ENCODE measurements at regions not wholly inside any gene's neighbourhood (a gene's known extent, or its start where the extent isn't known, plus 50 kb on each side); places are given as distances from the start of the nearest gene placed in this dataset.

GRCh38 chr3:96017556-96017955 lies 796.8 kb upstream of the EPHA6 start:
- H3K36me3 ChIP-seq (replicated peaks in 1 of 2): no peaks in the 10 kb centered on the region
- 59 to 78% (median 70%) methylated on average over 3 of the region's 3 CpGs for WGBS, 4 donors
- H3K4me3 ChIP-seq: no peak overlapping the region
- intact Hi-C loops (cut with DNase I): no loop called here
- no peaks in the 10 kb centered on the region for H3K4me1 ChIP-seq (replicated peaks in 1 of 2)
- TF ChIP-seq POLR2A (IDR thresholded peaks at IDR 0.05): no peak
- TF ChIP-seq CTCF (IDR thresholded peaks at IDR 0.05): no peak
- DNase-seq: no peak
- no peaks in the 10 kb centered on the region for H3K27me3 ChIP-seq
- no peak overlapping the region for H3K27ac ChIP-seq
- H3K9me3 ChIP-seq (replicated peaks in 1 of 3): no peaks in the 10 kb centered on the region

GRCh38 chr3:96022676-96023075 lies 791.7 kb upstream of the EPHA6 start:
- Histone ChIP-seq H3K4me3 (no peak overlapping the region), H3K4me1 (replicated peaks in 1 of 2) (no peaks in the 10 kb centered on the region), H3K27me3 (no peaks in the 10 kb centered on the region), H3K27ac (no peak overlapping the region), H3K9me3 (replicated peaks in 1 of 3) (no peaks in the 10 kb centered on the region), H3K36me3 (replicated peaks in 1 of 2) (no peaks in the 10 kb centered on the region)
- intact Hi-C loops (cut with DNase I): no loop called here
- TF ChIP-seq CTCF (IDR thresholded peaks at IDR 0.05): no peak
- no peak for TF ChIP-seq POLR2A (IDR thresholded peaks at IDR 0.05)
- 55 to 66% (median 62%) methylated on average over 2 of the region's 2 CpGs for WGBS, 4 donors
- DNase-seq: no peak

GRCh38 chr3:96027718-96028117 lies 786.7 kb upstream of the EPHA6 start:
- intact Hi-C loops (cut with DNase I): no loop called here
- WGBS, 4 donors: 51 to 70% (median 60%) methylated on average over 2 of the region's 2 CpGs
- DNase-seq: no peak
- Histone ChIP-seq H3K4me1 (replicated peaks in 1 of 2) (no peaks in the 10 kb centered on the region), H3K27me3 (no peaks in the 10 kb centered on the region), H3K4me3 (no peak overlapping the region), H3K36me3 (replicated peaks in 1 of 2) (no peaks in the 10 kb centered on the region), H3K9me3 (replicated peaks in 1 of 3) (no peaks in the 10 kb centered on the region), H3K27ac (no peak overlapping the region)
- no peak for TF ChIP-seq CTCF (IDR thresholded peaks at IDR 0.05)
- TF ChIP-seq POLR2A (IDR thresholded peaks at IDR 0.05): no peak

DNA sequence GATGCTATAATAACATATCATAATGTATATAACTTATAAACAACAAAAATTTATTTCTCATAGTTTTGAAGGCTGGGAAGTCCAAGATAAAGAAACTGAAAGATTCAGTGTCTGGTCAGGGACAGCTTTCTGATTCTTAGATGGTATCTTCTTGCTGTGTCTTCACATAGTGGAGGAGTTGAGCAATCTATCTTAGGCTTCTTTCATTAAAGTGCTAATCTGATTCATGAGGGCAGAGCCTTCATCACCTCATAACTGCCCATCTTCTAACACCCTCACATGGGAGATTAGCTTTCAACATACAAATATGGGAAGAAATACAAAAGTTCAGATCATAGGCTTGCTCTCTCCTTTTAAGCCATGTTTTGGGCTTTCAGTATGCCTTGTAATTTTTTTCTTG lies 774.8 kb upstream of the EPHA6 start:
- Histone ChIP-seq H3K4me1 (replicated peaks in 1 of 2) (no peaks in the 10 kb centered on the region), H3K4me3 (no peak overlapping the region), H3K36me3 (replicated peaks in 1 of 2) (no peaks in the 10 kb centered on the region), H3K27me3 (no peaks in the 10 kb centered on the region), H3K27ac (no peak overlapping the region), H3K9me3 (replicated peaks in 1 of 3) (peaks cover 0 to 3% (median 0%) of the 10 kb centered on the region in 3 donors)
- no peak for TF ChIP-seq POLR2A (IDR thresholded peaks at IDR 0.05)
- no peak for TF ChIP-seq CTCF (IDR thresholded peaks at IDR 0.05)
- intact Hi-C loops (cut with DNase I): no loop called here
- no peak for DNase-seq
